ENCODE measurements at regions not wholly inside any gene's neighbourhood (a gene's known extent, or its start where the extent isn't known, plus 50 kb on each side); places are given as distances from the start of the nearest gene placed in this dataset.

DNA sequence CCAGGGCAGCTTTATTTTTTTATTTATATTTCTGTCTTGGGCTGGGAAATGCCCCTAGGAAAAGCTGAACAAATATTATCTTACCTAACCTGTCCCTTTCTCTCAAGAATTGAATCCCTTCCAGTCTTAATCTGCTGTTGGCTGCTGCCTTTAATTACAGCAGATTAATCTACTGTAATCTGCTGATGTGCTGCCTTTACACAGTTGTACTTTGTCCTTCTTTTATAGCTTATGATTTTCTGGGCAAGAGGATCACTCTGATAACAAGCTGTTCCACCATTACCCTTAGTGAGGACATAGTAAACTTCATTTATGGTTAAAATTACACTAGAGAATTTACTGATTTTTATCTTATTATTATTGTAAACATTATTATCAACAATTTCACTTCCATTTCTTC is 234.5 kb upstream of the MAN1A1 start:
- TF ChIP-seq CTCF (conservative IDR thresholded peaks at IDR 0.05; ENCODE audit: low read depth, low read length) (no peak), EZH2 (IDR thresholded peaks at IDR 0.05; ENCODE audit: borderline replicate concordance, low read depth, low read length, poor library complexity, severe bottlenecking) (no peak)
